PC-3 (cell line): ENCODE measurements at regions not wholly inside any gene's neighbourhood (a gene's known extent, or its start where the extent isn't known, plus 50 kb on each side); places are given as distances from the start of the nearest gene placed in this dataset.

Experiments used
- ATAC-seq: fragments of 200-7000 bp; cut with Tn5 transposase; 2 replicates; pipeline ENCODE4 v1.9.1; 2020; ENCODE audit warnings: mild to moderate bottlenecking, moderate library complexity
- BruUV-seq: library from RNA; stranded (reverse); fragments of 400-500 nt; replicated peaks from 2 replicates; lab custom pipeline; 2021; lab: Mats Ljungman, UMichigan
- CTCF ChIA-PET: fragments of 300-600 bp; sonication (Branson Sonifier 250); formaldehyde crosslinking; loops from one replicate; lab custom pipeline; 2022; ENCODE audit warnings: antibody characterized with exemption; lab: Charles Lee
- POLR2A ChIA-PET: fragments of 300-600 bp; sonication (Branson Sonifier 250); formaldehyde crosslinking; loops from one replicate; lab custom pipeline; 2022; ENCODE audit warnings: antibody characterized with exemption; ENCODE audit not compliant: unreplicated experiment; lab: Charles Lee
- DNase-seq: peaks from one replicate; pipeline ENCODE4 v3.0.0-alpha.2; 2015
- H2AFZ ChIP-seq: fragments of 300-600 bp; sonication (generic); 2 replicates; pipeline ENCODE4 v1.6.0; 2016; ENCODE audit warnings: antibody characterized with exemption, low read length
- H3F3A ChIP-seq: fragments of 300-600 bp; sonication (generic); one replicate; pipeline ENCODE4 v1.6.0; 2017; ENCODE audit warnings: antibody characterized with exemption, low read length, control low read depth, mild to moderate bottlenecking; ENCODE audit not compliant: unreplicated experiment
- H3K27ac ChIP-seq: fragments of 300-600 bp; sonication (generic); 2 replicates; pipeline ENCODE4 v1.5.1; 2016; ENCODE audit warnings: mild to moderate bottlenecking, low read length
- H3K27me3 ChIP-seq: fragments of 300-600 bp; sonication (generic); 2 replicates; pipeline ENCODE4 v1.6.1; 2016; ENCODE audit warnings: low read length, mixed read lengths
- H3K36me3 ChIP-seq: fragments of 300-600 bp; sonication (generic); 2 replicates; pipeline ENCODE4 v1.6.1; 2016; ENCODE audit warnings: low read depth, mixed run types, low read length, mixed read lengths
- H3K4me1 ChIP-seq: fragments of 300-600 bp; sonication (generic); 2 replicates; pipeline ENCODE4 v1.5.1; 2016; ENCODE audit warnings: low read length; ENCODE audit not compliant: insufficient read depth
- H3K4me2 ChIP-seq: fragments of 300-600 bp; sonication (generic); 2 replicates; pipeline ENCODE4 v1.6.0; 2016; ENCODE audit warnings: low read length
- H3K4me3 ChIP-seq: fragments of 300-600 bp; sonication (generic); 2 replicates; pipeline ENCODE4 v1.5.1; 2016; ENCODE audit warnings: mild to moderate bottlenecking, low read length, mixed read lengths
- H3K79me2 ChIP-seq: fragments of 300-600 bp; sonication (generic); 2 replicates; pipeline ENCODE4 v1.6.1; 2017; ENCODE audit warnings: low read length, mixed read lengths
- H3K9ac ChIP-seq: fragments of 300-600 bp; sonication (generic); 2 replicates; pipeline ENCODE4 v1.6.0; 2016; ENCODE audit warnings: mild to moderate bottlenecking, low read length
- H3K9me2 ChIP-seq: fragments of 300-600 bp; sonication (generic); replicated peaks from 2 replicates; pipeline ENCODE4 v1.6.1; 2016; ENCODE audit warnings: mixed run types, low read length, mixed read lengths
- H3K9me3 ChIP-seq: fragments of 300-600 bp; sonication (generic); 2 replicates; pipeline ENCODE4 v1.6.1; 2016; ENCODE audit warnings: low read length, mixed read lengths
- H4K20me1 ChIP-seq: fragments of 300-600 bp; sonication (generic); 2 replicates; pipeline ENCODE4 v1.6.1; 2016; ENCODE audit warnings: low read length, mixed read lengths
- EZH2 ChIP-seq: fragments of 300-600 bp; sonication (generic); IDR thresholded peaks from one replicate; pipeline ENCODE4 v1.6.1; 2017; ENCODE audit warnings: antibody characterized with exemption, mild to moderate bottlenecking, low read length; ENCODE audit not compliant: unreplicated experiment
- EZH2phosphoT487 ChIP-seq: fragments of 300-600 bp; sonication (generic); IDR thresholded peaks from 2 replicates; pipeline ENCODE4 v1.6.1; 2018; ENCODE audit warnings: mild to moderate bottlenecking, antibody characterized with exemption, low read length, borderline replicate concordance
- intact Hi-C: fragments of 100-400 bp; cut with micrococcal nuclease; formaldehyde crosslinking; loops from 2 replicates; pipeline ENCODE4 v1.9.0; 2023
- TF ChIP-seq, protein P1 (sequence below): fragments of 300-600 bp; sonication (generic); conservative IDR thresholded peaks from 2 replicates; pipeline ENCODE4 v1.5.1; 2017; ENCODE audit warnings: antibody characterized with exemption, low read depth, mild to moderate bottlenecking, low read length

DNA sequence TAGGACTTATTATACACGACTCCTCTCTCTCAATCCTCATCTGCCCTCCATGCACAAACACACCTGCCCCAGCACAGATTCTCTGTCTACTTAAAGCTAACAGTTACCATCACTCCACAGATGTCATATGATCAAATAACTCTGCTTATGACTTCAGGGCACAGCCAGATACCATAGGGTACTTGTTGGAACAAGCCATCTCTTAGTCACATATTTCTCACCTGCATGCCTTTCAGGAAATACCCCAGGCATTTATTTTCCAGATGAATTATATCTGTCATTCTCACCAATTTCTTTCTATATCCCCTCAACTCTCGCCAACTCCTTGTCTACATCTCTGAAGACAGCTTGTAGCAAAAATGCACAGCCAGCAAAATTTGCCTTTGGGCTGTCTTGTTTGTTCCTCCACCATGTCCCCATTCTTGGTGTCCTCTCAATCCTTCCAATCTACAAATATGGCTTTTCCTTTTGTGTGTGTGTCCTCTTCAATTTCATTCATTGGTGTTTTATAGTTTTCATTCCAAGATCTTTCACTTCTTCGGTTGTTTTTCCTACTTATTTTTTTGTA lies 353.9 kb upstream of the CAMK1G start:
- no peak for DNase-seq
- intact Hi-C loops, result no loop called here
- H3K4me3 ChIP-seq, result no peak overlapping the region
- no peaks in the 10 kb centered on the region for H3K79me2 ChIP-seq
- H4K20me1 ChIP-seq, result no peaks in the 10 kb centered on the region
- CTCF ChIA-PET, result no interaction called here
- H3K4me2 ChIP-seq, result no peak overlapping the region
- H3K27me3 ChIP-seq, result no peaks in the 10 kb centered on the region
- H3K36me3 ChIP-seq, result no peaks in the 10 kb centered on the region
- POLR2A ChIA-PET, result no interaction called here
- no peak overlapping the region for H3K27ac ChIP-seq
- H3K9me3 ChIP-seq, result 0 out of 2 replicates have a peak, but pooled peaks cover 7% of the 10 kb centered on the region
- TF ChIP-seq EZH2phosphoT487 (no peak), EZH2 (no peak)
- TF ChIP-seq, protein P1, sequence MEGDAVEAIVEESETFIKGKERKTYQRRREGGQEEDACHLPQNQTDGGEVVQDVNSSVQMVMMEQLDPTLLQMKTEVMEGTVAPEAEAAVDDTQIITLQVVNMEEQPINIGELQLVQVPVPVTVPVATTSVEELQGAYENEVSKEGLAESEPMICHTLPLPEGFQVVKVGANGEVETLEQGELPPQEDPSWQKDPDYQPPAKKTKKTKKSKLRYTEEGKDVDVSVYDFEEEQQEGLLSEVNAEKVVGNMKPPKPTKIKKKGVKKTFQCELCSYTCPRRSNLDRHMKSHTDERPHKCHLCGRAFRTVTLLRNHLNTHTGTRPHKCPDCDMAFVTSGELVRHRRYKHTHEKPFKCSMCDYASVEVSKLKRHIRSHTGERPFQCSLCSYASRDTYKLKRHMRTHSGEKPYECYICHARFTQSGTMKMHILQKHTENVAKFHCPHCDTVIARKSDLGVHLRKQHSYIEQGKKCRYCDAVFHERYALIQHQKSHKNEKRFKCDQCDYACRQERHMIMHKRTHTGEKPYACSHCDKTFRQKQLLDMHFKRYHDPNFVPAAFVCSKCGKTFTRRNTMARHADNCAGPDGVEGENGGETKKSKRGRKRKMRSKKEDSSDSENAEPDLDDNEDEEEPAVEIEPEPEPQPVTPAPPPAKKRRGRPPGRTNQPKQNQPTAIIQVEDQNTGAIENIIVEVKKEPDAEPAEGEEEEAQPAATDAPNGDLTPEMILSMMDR, result no peak
- no peak overlapping the region for H2AFZ ChIP-seq
- no TSS peak for BruUV-seq
- no peak for ATAC-seq
- no peak overlapping the region for H3K9ac ChIP-seq
- H3K9me2 ChIP-seq, result 0 out of 2 replicates have a peak, but pooled peaks cover 3% of the 10 kb centered on the region
- no peaks in the 10 kb centered on the region for H3K4me1 ChIP-seq
- no peaks in the 10 kb centered on the region for H3F3A ChIP-seq

GRCh38 chr1:209230314-209230713 lies 353.2 kb upstream of the CAMK1G start:
- CTCF ChIA-PET, result no interaction called here

More at GRCh38 chr1:209230314-209230713, 353.2 kb upstream of the CAMK1G start:
- Histone ChIP-seq H2AFZ (no peak overlapping the region), H3K9me2 (0 out of 2 replicates have a peak, but pooled peaks cover 3% of the 10 kb centered on the region), H3K79me2 (no peaks in the 10 kb centered on the region), H3K9ac (no peak overlapping the region), H3K27ac (no peak overlapping the region), H3K4me1 (no peaks in the 10 kb centered on the region), H3K36me3 (no peaks in the 10 kb centered on the region), H3K4me3 (no peak overlapping the region), H3K9me3 (0 out of 2 replicates have a peak, but pooled peaks cover 7% of the 10 kb centered on the region), H4K20me1 (no peaks in the 10 kb centered on the region), H3K27me3 (no peaks in the 10 kb centered on the region), H3F3A (no peaks in the 10 kb centered on the region), H3K4me2 (no peak overlapping the region)
- no peak for TF ChIP-seq EZH2
- no peak for TF ChIP-seq EZH2phosphoT487
- TF ChIP-seq, protein P1, result no peak
- ATAC-seq (no peak), DNase-seq (no peak)
- POLR2A ChIA-PET, result no interaction called here
- intact Hi-C loops, result no loop called here
- no TSS peak for BruUV-seq
